Heart left ventricle (tissue), 13 donors: ENCODE measurements at regions not wholly inside any gene's neighbourhood (a gene's known extent, or its start where the extent isn't known, plus 50 kb on each side); places are given as distances from the start of the nearest gene placed in this dataset.

Experiments
- CTCF ChIP-seq, 12 donors: fragments of 200-600 bp; sonication (generic) in 4 of 12; IDR thresholded peaks; one replicate each; pipeline versions ENCODE4 v1.5.0 to v1.8.0; 2018 to 2022; ENCODE audit warnings: antibody characterized with exemption in 12 of 12, mild to moderate bottlenecking in 5 of 12
- POLR2A ChIP-seq, 2 donors: fragments of 450-650 bp; IDR thresholded peaks; one replicate each; pipeline ENCODE4 v1.6.1; 2017; ENCODE audit warnings: antibody characterized with exemption in 2 of 2, mild to moderate bottlenecking in 2 of 2, moderate library complexity in 2 of 2
- donor health status: ischemic (EF 13 %, LVEDD 7.1; RV severe dilation, severe dysfunction).
- donor health status: DM: no; HTN: yes; CAD: no.
- donor health status: DM: no; HTN: no; CAD: no.
- donor health status: ischemic (EF 25% LVEDD 6.9; RV normal size, moderate dysfunction).
- donor health status: ischemic (EF 25% LVEDD 5.7; RV mildly dilated, moderate dysfunction).
- donor health status: ischemic (EF 35%, LVEDD 5.7; RV mildly dilated, moderate dysfunction).
- donor health status: nonischemic (EF 11% LVEDD 7.7; RV severe dilation, severe dysfunction).
- donor health status: DM: yes; HTN: yes; CAD: no.
- donor health status: PGD.
- donor health status: ischemic (EF 29% LVEDD 5.4; RV normal size, mild dysfunction).
- donor health status: nonischemic (EF 23%, LVEDD 6.1; RV moderate dilation, normal function).

GRCh38 chr15:69616558-69616957 is 163.9 kb downstream of the RPLP1 start:
- TF ChIP-seq POLR2A (IDR thresholded peaks at IDR 0.05) (no peak), CTCF (IDR thresholded peaks at IDR 0.05) (no peak)
